ENCODE measurements at regions not wholly inside any gene's neighbourhood (a gene's known extent, or its start where the extent isn't known, plus 50 kb on each side); places are given as distances from the start of the nearest gene placed in this dataset.

- no peak for TF ChIP-seq CTCF (IDR thresholded peaks at IDR 0.05; ENCODE audit: control extremely low read depth, extremely low read depth, low read depth, missing control alignments)
- no peak for DNase-seq (ENCODE audit: extremely low spot score)
- CTCF ChIA-PET: no interaction called here
- POLR2A ChIA-PET: no interaction called here
These were observed 237.6 kb downstream of the TUSC7 start for GRCh38 chr3:116947148-116947547.

GRCh38 chr3:116947809-116948208 is 238.2 kb downstream of the TUSC7 start:
- ChIA-PET CTCF (no interaction called here), POLR2A (no interaction called here)
- no peak for TF ChIP-seq CTCF (IDR thresholded peaks at IDR 0.05; ENCODE audit: control extremely low read depth, extremely low read depth, low read depth, missing control alignments)
- no peak for DNase-seq (ENCODE audit: extremely low spot score)

GRCh38 chr3:116950301-116951055 is 240.9 kb downstream of the TUSC7 start:
- CTCF ChIA-PET: interaction anchor here (0.9 kb wide), 1 partner anchor 9 kb away, joined by 4 read pairs; no protein-coding TSS in a partner anchor
- POLR2A ChIA-PET: no interaction called here
- DNase-seq (ENCODE audit: extremely low spot score): no peak
- TF ChIP-seq CTCF (IDR thresholded peaks at IDR 0.05; ENCODE audit: control extremely low read depth, extremely low read depth, low read depth, missing control alignments): no peak

- ChIA-PET POLR2A (no interaction called here), CTCF (interaction anchor here (0.8 kb wide), 1 partner anchor 20 kb away, joined by 3 read pairs; no protein-coding TSS in a partner anchor)
- no peak for DNase-seq (ENCODE audit: extremely low spot score)
- TF ChIP-seq CTCF (IDR thresholded peaks at IDR 0.05; ENCODE audit: control extremely low read depth, extremely low read depth, low read depth, missing control alignments): no peak
These were observed 242.0 kb downstream of the TUSC7 start for GRCh38 chr3:116951610-116952009.

GRCh38 chr3:116958291-116958690 is 248.7 kb downstream of the TUSC7 start:
- ChIA-PET CTCF (interaction anchor here (1.4 to 1.5 kb wide), 2 partner anchors 9 to 18 kb away, joined by 4 read pairs; no protein-coding TSS in a partner anchor), POLR2A (no interaction called here)
- no peak for DNase-seq (ENCODE audit: extremely low spot score)
- no peak for TF ChIP-seq CTCF (IDR thresholded peaks at IDR 0.05; ENCODE audit: control extremely low read depth, extremely low read depth, low read depth, missing control alignments)

GRCh38 chr3:116961106-116961505 is 251.5 kb downstream of the TUSC7 start:
- POLR2A ChIA-PET: no interaction called here
- DNase-seq (ENCODE audit: extremely low spot score): no peak
- TF ChIP-seq CTCF (IDR thresholded peaks at IDR 0.05; ENCODE audit: control extremely low read depth, extremely low read depth, low read depth, missing control alignments): no peak
- CTCF ChIA-PET: interaction anchor here (0.8 to 1.9 kb wide), 3 partner anchors 9 to 33 kb away, joined by 3 to 5 read pairs (median 4); no protein-coding TSS in a partner anchor
